ENCODE measurements at regions not wholly inside any gene's neighbourhood (a gene's known extent, or its start where the extent isn't known, plus 50 kb on each side); places are given as distances from the start of the nearest gene placed in this dataset.

DNA sequence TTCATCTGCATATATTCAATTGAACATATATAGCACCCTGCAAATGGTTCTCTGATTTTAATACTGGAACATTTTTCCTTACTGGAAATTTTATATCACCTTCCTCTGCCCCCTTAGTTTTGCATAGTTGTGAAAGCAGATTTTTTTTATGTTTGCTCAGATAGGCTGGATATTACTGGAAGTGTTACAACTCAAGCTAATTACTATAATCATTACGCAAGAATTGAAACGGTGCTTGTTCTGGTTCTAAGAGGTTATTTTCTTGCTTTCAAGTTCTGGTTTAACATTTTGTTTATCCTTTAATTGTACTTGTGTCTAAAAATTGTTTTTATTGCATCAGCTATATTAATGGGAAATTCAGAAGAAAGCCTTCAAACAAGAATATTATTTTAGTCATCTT lies 95.6 kb upstream of the MYO16 start:
- WGBS (ENCODE audit: low lambda C conversion rate, missing lambda C conversion rate) = 82% methylated on average over 2 of the region's 2 CpGs
- H3K4me1 ChIP-seq (ENCODE audit: insufficient read depth) = no peaks in the 10 kb centered on the region

DNA sequence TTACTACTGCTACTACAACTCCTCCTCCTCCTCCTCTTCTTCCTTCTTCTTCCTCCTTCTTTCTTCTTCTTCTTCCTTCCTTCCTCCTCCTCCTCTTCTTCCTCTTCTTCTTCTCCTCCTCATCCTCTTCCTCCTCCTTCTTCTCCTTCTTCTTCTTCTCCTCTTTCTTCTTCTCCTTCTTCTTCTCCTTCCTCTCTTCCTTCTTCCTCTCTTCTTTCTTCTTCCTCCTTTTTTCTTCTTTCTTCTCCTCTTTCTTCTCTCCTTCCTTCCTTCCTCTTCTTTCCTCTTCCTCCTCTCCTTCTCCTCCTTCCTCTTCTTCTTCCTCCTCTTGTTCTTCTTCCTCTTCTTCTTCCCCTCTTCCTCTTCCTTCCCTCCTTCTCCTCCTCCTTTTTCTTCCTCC lies 94.7 kb upstream of the MYO16 start:
- Histone ChIP-seq H3K9me3 (ENCODE audit: low read depth) (no peaks in the 10 kb centered on the region), H2AFZ (no peak overlapping the region), H3K9me2 (replicated peaks; ENCODE audit: insufficient read depth) (no peaks in the 10 kb centered on the region), H3K4me1 (ENCODE audit: insufficient read depth) (no peaks in the 10 kb centered on the region), H3K27ac (no peak overlapping the region), H3K4me3 (no peak overlapping the region), H3K36me3 (replicated peaks; ENCODE audit: insufficient read depth, low read depth) (no peaks in the 10 kb centered on the region), H4K20me1 (ENCODE audit: insufficient read depth, poor library complexity, severe bottlenecking) (no peaks in the 10 kb centered on the region), H3K79me2 (no peaks in the 10 kb centered on the region), H3K27me3 (no peaks in the 10 kb centered on the region), H3K4me2 (no peak overlapping the region)
- TF ChIP-seq EZH2phosphoT487 (IDR thresholded peaks at IDR 0.05; ENCODE audit: low read depth, severe bottlenecking, unreplicated experiment) = no peak
- TF ChIP-seq EZH2 (IDR thresholded peaks at IDR 0.05; ENCODE audit: borderline replicate concordance) = no peak
- TF ChIP-seq, protein P1, sequence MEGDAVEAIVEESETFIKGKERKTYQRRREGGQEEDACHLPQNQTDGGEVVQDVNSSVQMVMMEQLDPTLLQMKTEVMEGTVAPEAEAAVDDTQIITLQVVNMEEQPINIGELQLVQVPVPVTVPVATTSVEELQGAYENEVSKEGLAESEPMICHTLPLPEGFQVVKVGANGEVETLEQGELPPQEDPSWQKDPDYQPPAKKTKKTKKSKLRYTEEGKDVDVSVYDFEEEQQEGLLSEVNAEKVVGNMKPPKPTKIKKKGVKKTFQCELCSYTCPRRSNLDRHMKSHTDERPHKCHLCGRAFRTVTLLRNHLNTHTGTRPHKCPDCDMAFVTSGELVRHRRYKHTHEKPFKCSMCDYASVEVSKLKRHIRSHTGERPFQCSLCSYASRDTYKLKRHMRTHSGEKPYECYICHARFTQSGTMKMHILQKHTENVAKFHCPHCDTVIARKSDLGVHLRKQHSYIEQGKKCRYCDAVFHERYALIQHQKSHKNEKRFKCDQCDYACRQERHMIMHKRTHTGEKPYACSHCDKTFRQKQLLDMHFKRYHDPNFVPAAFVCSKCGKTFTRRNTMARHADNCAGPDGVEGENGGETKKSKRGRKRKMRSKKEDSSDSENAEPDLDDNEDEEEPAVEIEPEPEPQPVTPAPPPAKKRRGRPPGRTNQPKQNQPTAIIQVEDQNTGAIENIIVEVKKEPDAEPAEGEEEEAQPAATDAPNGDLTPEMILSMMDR (IDR thresholded peaks at IDR 0.05; ENCODE audit: poor library complexity) = no peak
- DNase-seq (ENCODE audit: low spot score) = no peak

More for the DNA sequence above, 95.6 kb upstream of the MYO16 start:
- H2AFZ ChIP-seq = no peak overlapping the region
- H3K27ac ChIP-seq = no peak overlapping the region
- no peak for DNase-seq (ENCODE audit: low spot score)
- TF ChIP-seq, protein P1 (IDR thresholded peaks at IDR 0.05; ENCODE audit: poor library complexity) = no peak
- TF ChIP-seq EZH2 (IDR thresholded peaks at IDR 0.05; ENCODE audit: borderline replicate concordance) (no peak), EZH2phosphoT487 (IDR thresholded peaks at IDR 0.05; ENCODE audit: low read depth, severe bottlenecking, unreplicated experiment) (no peak)
- no peaks in the 10 kb centered on the region for H3K27me3 ChIP-seq
- no peak overlapping the region for H3K4me2 ChIP-seq
- H3K79me2 ChIP-seq = no peaks in the 10 kb centered on the region
- H3K36me3 ChIP-seq (replicated peaks; ENCODE audit: insufficient read depth, low read depth) = no peaks in the 10 kb centered on the region
- no peak overlapping the region for H3K4me3 ChIP-seq
- H3K9me3 ChIP-seq (ENCODE audit: low read depth) = no peaks in the 10 kb centered on the region
- no peaks in the 10 kb centered on the region for H3K9me2 ChIP-seq (replicated peaks; ENCODE audit: insufficient read depth)
- no peaks in the 10 kb centered on the region for H4K20me1 ChIP-seq (ENCODE audit: insufficient read depth, poor library complexity, severe bottlenecking)

DNA sequence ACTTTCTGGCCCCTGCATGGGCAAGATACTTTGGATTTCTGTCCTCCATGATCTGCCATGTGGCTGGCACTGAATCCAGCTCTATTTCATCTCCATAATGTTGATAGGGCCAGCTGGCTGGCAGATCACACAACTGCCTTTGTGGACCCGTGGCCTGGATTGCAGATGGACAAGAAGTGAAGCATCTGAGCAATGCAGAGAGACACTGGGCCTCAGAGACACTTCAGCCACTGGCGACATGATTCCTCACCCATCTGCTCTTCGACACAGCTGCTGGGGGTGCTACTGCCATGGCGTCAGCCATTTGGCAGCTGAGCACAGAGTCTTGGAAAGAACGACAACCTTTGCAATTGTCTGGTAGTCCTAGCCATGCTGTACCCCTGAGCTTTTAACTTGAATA lies 79.5 kb upstream of the MYO16 start:
- H3K4me2 ChIP-seq = no peak overlapping the region
- H2AFZ ChIP-seq = no peak overlapping the region
- no peak for DNase-seq (ENCODE audit: low spot score)
- H3K9me2 ChIP-seq (replicated peaks; ENCODE audit: insufficient read depth) = no peaks in the 10 kb centered on the region
- H3K4me3 ChIP-seq = no peak overlapping the region
- H3K36me3 ChIP-seq (replicated peaks; ENCODE audit: insufficient read depth, low read depth) = no peaks in the 10 kb centered on the region
- no peaks in the 10 kb centered on the region for H3K79me2 ChIP-seq
- WGBS (ENCODE audit: low lambda C conversion rate, missing lambda C conversion rate) = 84% methylated on average over 5 of the region's 5 CpGs
- no peaks in the 10 kb centered on the region for H4K20me1 ChIP-seq (ENCODE audit: insufficient read depth, poor library complexity, severe bottlenecking)
- TF ChIP-seq EZH2 (IDR thresholded peaks at IDR 0.05; ENCODE audit: borderline replicate concordance) (no peak), EZH2phosphoT487 (IDR thresholded peaks at IDR 0.05; ENCODE audit: low read depth, severe bottlenecking, unreplicated experiment) (no peak)
- TF ChIP-seq, protein P1 (IDR thresholded peaks at IDR 0.05; ENCODE audit: poor library complexity) = no peak
- no peaks in the 10 kb centered on the region for H3K4me1 ChIP-seq (ENCODE audit: insufficient read depth)
- no peaks in the 10 kb centered on the region for H3K27me3 ChIP-seq
- H3K27ac ChIP-seq = no peak overlapping the region
- H3K9me3 ChIP-seq (ENCODE audit: low read depth) = no peaks in the 10 kb centered on the region

DNA sequence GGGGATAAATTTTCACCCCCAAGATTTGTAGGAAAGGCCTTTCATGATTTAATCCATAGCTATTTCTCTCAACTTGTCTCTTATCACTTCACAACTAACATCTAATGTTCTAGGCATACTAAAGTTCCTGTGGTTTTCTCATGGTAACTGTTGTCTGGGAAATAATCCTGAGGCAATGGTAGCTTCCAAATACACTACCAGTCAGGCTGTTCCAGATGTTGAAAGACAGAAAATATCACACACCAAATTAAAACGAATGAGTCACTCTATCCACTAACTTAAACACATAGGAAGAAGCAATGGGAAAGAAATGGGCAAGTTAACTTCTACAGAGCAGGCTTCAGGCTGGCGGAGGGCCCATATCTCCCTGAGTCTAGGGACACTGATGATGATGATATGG lies 77.7 kb upstream of the MYO16 start:
- H3K9me3 ChIP-seq (ENCODE audit: low read depth) = no peaks in the 10 kb centered on the region
- TF ChIP-seq EZH2phosphoT487 (IDR thresholded peaks at IDR 0.05; ENCODE audit: low read depth, severe bottlenecking, unreplicated experiment) (no peak), EZH2 (IDR thresholded peaks at IDR 0.05; ENCODE audit: borderline replicate concordance) (no peak)
- TF ChIP-seq, protein P1 (IDR thresholded peaks at IDR 0.05; ENCODE audit: poor library complexity) = no peak
- H3K4me2 ChIP-seq = no peak overlapping the region
- H3K27me3 ChIP-seq = no peaks in the 10 kb centered on the region
- no peaks in the 10 kb centered on the region for H4K20me1 ChIP-seq (ENCODE audit: insufficient read depth, poor library complexity, severe bottlenecking)
- H3K4me3 ChIP-seq = no peak overlapping the region
- H3K79me2 ChIP-seq = no peaks in the 10 kb centered on the region
- no peak for DNase-seq (ENCODE audit: low spot score)
- no peak overlapping the region for H2AFZ ChIP-seq
- no peak overlapping the region for H3K27ac ChIP-seq
- H3K9me2 ChIP-seq (replicated peaks; ENCODE audit: insufficient read depth) = no peaks in the 10 kb centered on the region
- H3K36me3 ChIP-seq (replicated peaks; ENCODE audit: insufficient read depth, low read depth) = no peaks in the 10 kb centered on the region
- no peaks in the 10 kb centered on the region for H3K4me1 ChIP-seq (ENCODE audit: insufficient read depth)
- 70% methylated on average over 2 of the region's 2 CpGs for WGBS (ENCODE audit: low lambda C conversion rate, missing lambda C conversion rate)
